GM18907 (cell line): ENCODE measurements at regions not wholly inside any gene's neighbourhood (a gene's known extent, or its start where the extent isn't known, plus 50 kb on each side); places are given as distances from the start of the nearest gene placed in this dataset.
A peak's percentile ranks its signal among the peaks of the same experiment; 100 is the strongest.
"Not testable (repeated sequence)": the region's sequence is repeated elsewhere in the genome, so short reads cannot be mapped to it uniquely, and the experiment has no call there.

Experiments used
- ATAC-seq: cut with Tn5 transposase; IDR thresholded peaks from one replicate; pipeline ENCODE4 v1.9.1; 2021; ENCODE audit warnings: mild to moderate bottlenecking, moderate library complexity; ENCODE audit not compliant: unreplicated experiment

- ATAC-seq, result no peak
Observed at GRCh38 chr5:90071656-90072055, 337.9 kb downstream of the CETN3 start.

GRCh38 chr5:90071066-90071465, 338.5 kb downstream of the CETN3 start:
- ATAC-seq, result no peak

- ATAC-seq, result no peak
Observed at GRCh38 chr5:90066920-90067319, 342.6 kb downstream of the CETN3 start.

- ATAC-seq, result no peak
Observed at GRCh38 chr5:90056911-90057705, 352.4 kb downstream of the CETN3 start.

GRCh38 chr5:90055831-90056328, 353.7 kb downstream of the CETN3 start:
- ATAC-seq, result no peak

GRCh38 chr5:90054612-90055011, 354.9 kb downstream of the CETN3 start:
- no peak for ATAC-seq

- ATAC-seq, result no peak
Observed at GRCh38 chr5:90051756-90052155, 357.8 kb downstream of the CETN3 start.

GRCh38 chr5:90050103-90050502, 359.5 kb downstream of the CETN3 start:
- no peak for ATAC-seq

- no peak for ATAC-seq
Observed at GRCh38 chr5:90047113-90047512, 362.4 kb downstream of the CETN3 start.

GRCh38 chr5:90040082-90040481, 369.5 kb downstream of the CETN3 start:
- not testable (repeated sequence) for ATAC-seq

- ATAC-seq, result no peak
Observed at GRCh38 chr5:90037646-90038045, 371.9 kb downstream of the CETN3 start.

GRCh38 chr5:90022711-90023053, 386.9 kb downstream of the CETN3 start:
- ATAC-seq, result peak; percentile 57

- no peak for ATAC-seq
Observed at GRCh38 chr5:90022002-90022710, 387.4 kb downstream of the CETN3 start.

GRCh38 chr5:90020575-90021538, 388.7 kb downstream of the CETN3 start:
- peak; percentile 95 for ATAC-seq

GRCh38 chr5:90017239-90017638, 392.3 kb downstream of the CETN3 start:
- ATAC-seq, result no peak

GRCh38 chr5:90015584-90016018, 394.0 kb downstream of the CETN3 start:
- ATAC-seq, result peak; percentile 94

- ATAC-seq, result peak; percentile 89
Observed at GRCh38 chr5:90014420-90014819, 395.1 kb downstream of the CETN3 start.

- no peak for ATAC-seq
Observed at GRCh38 chr5:90000351-90000750, 409.2 kb downstream of the CETN3 start.

- no peak for ATAC-seq
Observed at GRCh38 chr5:89998519-89999305, 410.8 kb downstream of the CETN3 start.

GRCh38 chr5:89996890-89997289, 412.7 kb downstream of the CETN3 start:
- no peak for ATAC-seq
